Activated naive CD8-positive, alpha-beta T cell treated with anti-CD3 and anti-CD28 coated beads, Interleukin-2, amount 10 ng/mL, durations not matched to agents 7 days and 5 days (primary cell): ENCODE measurements at regions not wholly inside any gene's neighbourhood (a gene's known extent, or its start where the extent isn't known, plus 50 kb on each side); places are given as distances from the start of the nearest gene placed in this dataset.

ENCODE experiments used
- ATAC-seq: fragments of 150-1000 bp; cut with Tn5 transposase; one replicate; pipeline ENCODE4 v1.10.0; 2021; ENCODE audit warnings: low read depth, moderate library complexity
- POLR2A ChIA-PET: fragments of 350-600 bp; sonication (Branson Sonifier 250); formaldehyde crosslinking; loops from one replicate; lab custom pipeline; 2021; ENCODE audit warnings: antibody characterized with exemption; lab: Charles Lee
- DNase-seq: peaks from one replicate; pipeline ENCODE4 v3.0.0; 2021
- H3K27ac Mint-ChIP-seq: one replicate; pipeline ENCODE4 v1.8.0; 2022; ENCODE audit warnings: mild to moderate bottlenecking, mixed read lengths
- H3K27me3 Mint-ChIP-seq: one replicate; pipeline ENCODE4 v1.8.0; 2022; ENCODE audit warnings: mild to moderate bottlenecking, moderate library complexity, mixed read lengths
- H3K36me3 Mint-ChIP-seq: one replicate; pipeline ENCODE4 v1.8.0; 2021; ENCODE audit warnings: mild to moderate bottlenecking, mixed read lengths
- H3K4me1 Mint-ChIP-seq: one replicate; pipeline ENCODE4 v1.8.0; 2021; ENCODE audit warnings: mixed read lengths
- H3K4me3 Mint-ChIP-seq: one replicate; pipeline ENCODE4 v1.8.0; 2022; ENCODE audit warnings: mild to moderate bottlenecking, moderate library complexity, mixed read lengths
- H3K9me3 Mint-ChIP-seq: one replicate; pipeline ENCODE4 v1.8.0; 2021; ENCODE audit warnings: mixed read lengths

DNA sequence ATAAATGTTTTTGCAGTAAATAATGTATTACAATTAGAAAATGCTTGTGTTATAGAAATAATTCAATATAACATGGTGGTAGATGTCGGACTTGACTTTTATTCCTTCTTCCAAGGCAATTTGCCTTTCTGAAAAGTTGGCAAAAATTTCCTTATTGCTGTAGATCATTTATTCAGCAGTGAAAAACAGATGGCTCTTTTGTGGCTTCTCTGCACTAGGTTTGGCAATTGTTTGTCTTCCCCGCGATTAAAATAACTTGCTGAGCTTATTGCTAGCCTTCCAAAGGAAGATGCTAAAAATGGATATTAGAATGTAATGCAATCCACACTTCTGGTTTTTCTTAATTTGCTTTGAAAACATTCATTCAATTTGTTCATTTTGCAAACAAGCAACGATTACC lies 1977.9 kb upstream of the ADGRL3 start:
- POLR2A ChIA-PET = no interaction called here
- Mint-ChIP-seq H3K4me1 (no peaks in the 10 kb centered on the region), H3K4me3 (no peak overlapping the region), H3K27ac (no peak overlapping the region), H3K27me3 (no peaks in the 10 kb centered on the region), H3K36me3 (no peaks in the 10 kb centered on the region), H3K9me3 (peaks cover 3% of the 10 kb centered on the region)
- ATAC-seq = no peak
- DNase-seq = no peak

DNA sequence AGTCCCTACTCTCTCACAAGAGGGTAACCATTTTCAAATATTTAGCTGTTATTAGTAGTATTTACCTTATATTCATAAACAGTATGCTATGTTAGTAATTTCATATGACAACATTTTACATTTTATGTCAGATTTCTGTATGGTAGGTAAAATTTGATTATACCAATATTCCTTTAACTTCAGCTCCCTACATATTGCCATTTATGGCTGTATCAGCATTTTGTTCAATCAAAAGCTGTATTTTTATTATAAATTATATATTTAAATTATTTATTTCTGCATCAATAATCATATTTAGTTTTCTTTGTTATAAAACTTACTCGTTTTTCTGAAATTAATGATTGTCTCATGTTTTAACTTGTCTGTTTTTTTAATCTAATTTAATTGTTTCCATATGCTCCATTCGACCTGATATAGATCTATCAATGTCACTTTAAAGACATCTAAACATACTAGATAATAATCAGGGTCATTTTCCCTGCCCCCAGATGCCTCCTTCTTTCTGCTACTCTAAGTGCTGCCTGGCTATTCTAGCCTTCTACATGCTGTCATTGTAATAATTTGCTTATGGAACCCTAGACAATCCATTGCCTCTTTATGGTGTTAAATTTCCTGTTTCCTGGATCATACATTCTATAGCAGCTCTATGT lies 1976.7 kb upstream of the ADGRL3 start:
- ATAC-seq = no peak
- no peaks in the 10 kb centered on the region for H3K27me3 Mint-ChIP-seq

GRCh38 chr4:59238212-59238611 lies 1961.9 kb upstream of the ADGRL3 start:
- Mint-ChIP-seq H3K4me1 (peaks cover 2% of the 10 kb centered on the region), H3K27me3 (no peaks in the 10 kb centered on the region), H3K27ac (no peak overlapping the region), H3K36me3 (no peaks in the 10 kb centered on the region), H3K9me3 (peaks cover 15% of the 10 kb centered on the region), H3K4me3 (no peak overlapping the region)
- DNase-seq = no peak
- POLR2A ChIA-PET = no interaction called here
- no peak for ATAC-seq

More for the DNA sequence above, 1976.7 kb upstream of the ADGRL3 start:
- no peak for DNase-seq
- no peaks in the 10 kb centered on the region for H3K4me1 Mint-ChIP-seq
- POLR2A ChIA-PET = no interaction called here
- H3K36me3 Mint-ChIP-seq = no peaks in the 10 kb centered on the region
- no peak overlapping the region for H3K27ac Mint-ChIP-seq
- H3K9me3 Mint-ChIP-seq = peaks cover 3% of the 10 kb centered on the region
- H3K4me3 Mint-ChIP-seq = no peak overlapping the region

GRCh38 chr4:59240011-59240410 lies 1960.1 kb upstream of the ADGRL3 start:
- Mint-ChIP-seq H3K36me3 (no peaks in the 10 kb centered on the region), H3K27me3 (no peaks in the 10 kb centered on the region), H3K4me3 (no peak overlapping the region), H3K9me3 (peaks cover 12% of the 10 kb centered on the region), H3K4me1 (peaks cover 2% of the 10 kb centered on the region), H3K27ac (no peak overlapping the region)
- POLR2A ChIA-PET = no interaction called here
- ATAC-seq = no peak
- no peak for DNase-seq

- POLR2A ChIA-PET = no interaction called here
- no peak overlapping the region for H3K4me3 Mint-ChIP-seq
- H3K9me3 Mint-ChIP-seq = peaks cover 5% of the 10 kb centered on the region
- H3K4me1 Mint-ChIP-seq = peaks cover 2% of the 10 kb centered on the region
- ATAC-seq (no peak), DNase-seq (no peak)
- no peak overlapping the region for H3K27ac Mint-ChIP-seq
- H3K36me3 Mint-ChIP-seq = no peaks in the 10 kb centered on the region
- H3K27me3 Mint-ChIP-seq = no peaks in the 10 kb centered on the region
Measured at GRCh38 chr4:59243038-59243437, 1957.1 kb upstream of the ADGRL3 start.

GRCh38 chr4:59247032-59247431 lies 1953.1 kb upstream of the ADGRL3 start:
- Mint-ChIP-seq H3K27ac (no peak overlapping the region), H3K4me1 (peaks cover 2% of the 10 kb centered on the region), H3K36me3 (no peaks in the 10 kb centered on the region), H3K27me3 (no peaks in the 10 kb centered on the region), H3K4me3 (no peak overlapping the region), H3K9me3 (peaks cover 3% of the 10 kb centered on the region)
- POLR2A ChIA-PET = no interaction called here
- no peak for DNase-seq
- ATAC-seq = no peak

DNA sequence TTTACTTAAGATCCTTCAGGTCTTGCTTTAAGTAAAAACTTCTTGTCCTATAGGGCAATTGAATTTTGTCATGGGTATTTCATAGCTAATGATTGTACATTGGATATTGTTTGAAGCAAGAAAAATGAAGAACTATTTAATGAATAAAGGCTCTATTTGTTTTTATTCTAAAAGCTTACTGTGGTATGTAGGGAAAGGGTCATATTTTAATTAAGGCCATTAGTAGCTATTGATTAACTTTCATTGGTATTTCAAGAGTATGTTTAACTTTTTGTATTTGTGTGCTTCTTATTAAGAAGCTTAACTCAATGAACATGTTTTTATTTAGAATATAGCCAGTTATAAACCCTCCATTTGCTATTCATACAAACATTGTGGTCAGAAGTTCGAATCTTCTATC lies 1951.8 kb upstream of the ADGRL3 start:
- no peak overlapping the region for H3K4me3 Mint-ChIP-seq
- no peak overlapping the region for H3K27ac Mint-ChIP-seq
- H3K27me3 Mint-ChIP-seq = no peaks in the 10 kb centered on the region
- H3K9me3 Mint-ChIP-seq = peaks cover 1% of the 10 kb centered on the region
- no peaks in the 10 kb centered on the region for H3K36me3 Mint-ChIP-seq
- H3K4me1 Mint-ChIP-seq = no peaks in the 10 kb centered on the region
- DNase-seq (no peak), ATAC-seq (no peak)
- POLR2A ChIA-PET = no interaction called here

- Mint-ChIP-seq H3K9me3 (peaks cover 1% of the 10 kb centered on the region), H3K27ac (no peak overlapping the region), H3K36me3 (no peaks in the 10 kb centered on the region), H3K4me1 (no peaks in the 10 kb centered on the region), H3K4me3 (no peak overlapping the region), H3K27me3 (no peaks in the 10 kb centered on the region)
- POLR2A ChIA-PET = no interaction called here
- ATAC-seq = no peak
- DNase-seq = no peak
Measured at GRCh38 chr4:59249110-59249509, 1951.0 kb upstream of the ADGRL3 start.

DNA sequence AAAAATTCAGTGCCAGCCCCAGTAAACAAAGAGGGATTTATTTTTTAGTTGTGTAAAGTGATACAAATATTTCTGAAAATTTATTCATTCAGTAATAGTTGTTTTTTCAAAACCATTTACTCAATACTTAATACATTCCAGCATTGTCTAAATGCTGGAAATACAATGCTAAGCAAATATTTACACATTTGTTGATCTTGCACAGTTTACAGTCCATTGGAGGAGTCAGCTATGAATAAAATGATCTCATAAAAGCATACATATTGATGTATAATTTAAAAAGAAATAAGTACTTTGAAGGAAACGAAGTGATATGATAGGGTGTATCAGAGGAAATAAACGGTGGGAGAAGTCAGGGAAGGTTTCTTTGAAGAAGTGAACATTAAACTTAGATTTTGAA lies 1942.1 kb upstream of the ADGRL3 start:
- Mint-ChIP-seq H3K27me3 (no peaks in the 10 kb centered on the region), H3K4me3 (no peak overlapping the region), H3K4me1 (no peaks in the 10 kb centered on the region), H3K36me3 (no peaks in the 10 kb centered on the region), H3K27ac (no peak overlapping the region), H3K9me3 (peaks cover 2% of the 10 kb centered on the region)
- ATAC-seq = no peak
- POLR2A ChIA-PET = no interaction called here
- DNase-seq = no peak

- Mint-ChIP-seq H3K27ac (no peak overlapping the region), H3K27me3 (no peaks in the 10 kb centered on the region), H3K4me1 (no peaks in the 10 kb centered on the region), H3K9me3 (peaks cover 6% of the 10 kb centered on the region), H3K4me3 (no peak overlapping the region), H3K36me3 (no peaks in the 10 kb centered on the region)
- DNase-seq = no peak
- POLR2A ChIA-PET = no interaction called here
- no peak for ATAC-seq
Measured at GRCh38 chr4:59307609-59308008, 1892.5 kb upstream of the ADGRL3 start.

GRCh38 chr4:59314637-59315036 lies 1885.5 kb upstream of the ADGRL3 start:
- Mint-ChIP-seq H3K36me3 (no peaks in the 10 kb centered on the region), H3K27me3 (no peaks in the 10 kb centered on the region), H3K9me3 (peaks cover 2% of the 10 kb centered on the region), H3K4me3 (no peak overlapping the region), H3K27ac (no peak overlapping the region), H3K4me1 (no peaks in the 10 kb centered on the region)
- POLR2A ChIA-PET = no interaction called here
- ATAC-seq (no peak), DNase-seq (no peak)

DNA sequence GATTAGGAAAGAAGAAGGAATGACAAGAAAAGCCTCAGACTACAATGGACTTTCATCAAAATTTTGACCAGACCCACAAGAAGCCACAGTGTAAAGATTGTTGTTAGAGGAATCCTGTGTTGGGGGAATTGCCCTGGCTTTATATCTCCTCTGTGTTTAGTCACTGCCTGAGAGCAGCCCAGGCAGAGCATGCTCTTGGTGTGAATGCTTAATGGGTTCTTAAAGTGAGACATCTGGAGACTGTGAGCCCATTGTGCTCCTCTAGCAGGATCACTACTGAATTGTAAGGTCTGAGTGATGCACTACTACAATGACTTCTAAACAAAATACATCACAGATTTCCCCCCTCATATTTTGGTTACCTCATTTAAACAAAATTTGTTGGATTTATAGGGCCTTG lies 1860.5 kb upstream of the ADGRL3 start:
- Mint-ChIP-seq H3K4me1 (no peaks in the 10 kb centered on the region), H3K27ac (no peak overlapping the region), H3K36me3 (no peaks in the 10 kb centered on the region), H3K4me3 (no peak overlapping the region), H3K27me3 (no peaks in the 10 kb centered on the region), H3K9me3 (no peaks in the 10 kb centered on the region)
- ATAC-seq = no peak
- POLR2A ChIA-PET = no interaction called here
- no peak for DNase-seq

GRCh38 chr4:59341506-59341905 lies 1858.6 kb upstream of the ADGRL3 start:
- no peaks in the 10 kb centered on the region for H3K9me3 Mint-ChIP-seq
- H3K4me1 Mint-ChIP-seq = no peaks in the 10 kb centered on the region
- H3K4me3 Mint-ChIP-seq = no peak overlapping the region
- ATAC-seq (no peak), DNase-seq (no peak)
- H3K36me3 Mint-ChIP-seq = no peaks in the 10 kb centered on the region
- H3K27me3 Mint-ChIP-seq = no peaks in the 10 kb centered on the region
- H3K27ac Mint-ChIP-seq = no peak overlapping the region
- POLR2A ChIA-PET = no interaction called here

- ATAC-seq = no peak
- H3K4me3 Mint-ChIP-seq = no peak overlapping the region
- H3K36me3 Mint-ChIP-seq = no peaks in the 10 kb centered on the region
- POLR2A ChIA-PET = no interaction called here
- H3K27ac Mint-ChIP-seq = no peak overlapping the region
- H3K27me3 Mint-ChIP-seq = no peaks in the 10 kb centered on the region
- peaks cover 2% of the 10 kb centered on the region for H3K9me3 Mint-ChIP-seq
- DNase-seq = no peak
- no peaks in the 10 kb centered on the region for H3K4me1 Mint-ChIP-seq
Measured at GRCh38 chr4:59348949-59349348, 1851.2 kb upstream of the ADGRL3 start.

DNA sequence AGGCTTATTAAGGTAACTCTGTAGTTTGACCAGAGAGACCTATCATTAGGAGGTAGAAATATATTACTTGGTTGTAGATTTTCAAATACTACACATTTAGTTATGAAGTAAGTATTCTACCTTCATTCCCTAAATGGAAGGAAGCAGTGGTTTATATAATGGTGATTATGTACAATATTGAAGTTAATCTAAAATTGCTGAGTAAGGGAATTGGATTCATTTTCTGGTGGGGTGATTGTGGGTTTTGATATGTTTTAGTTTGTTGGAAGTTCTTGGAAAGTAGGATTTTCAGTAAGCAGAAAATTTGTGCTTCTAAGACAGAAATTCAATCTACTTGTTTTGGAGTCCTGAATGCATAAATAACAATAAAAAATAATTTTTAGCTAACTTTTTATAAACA lies 1830.9 kb upstream of the ADGRL3 start:
- H3K4me1 Mint-ChIP-seq = no peaks in the 10 kb centered on the region
- no peaks in the 10 kb centered on the region for H3K9me3 Mint-ChIP-seq
- H3K27me3 Mint-ChIP-seq = no peaks in the 10 kb centered on the region
- H3K4me3 Mint-ChIP-seq = no peak overlapping the region
- H3K36me3 Mint-ChIP-seq = no peaks in the 10 kb centered on the region
- POLR2A ChIA-PET = no interaction called here
- no peak overlapping the region for H3K27ac Mint-ChIP-seq
- ATAC-seq (no peak), DNase-seq (no peak)
